HFF-Myc (cell line): ENCODE measurements at regions not wholly inside any gene's neighbourhood (a gene's known extent, or its start where the extent isn't known, plus 50 kb on each side); places are given as distances from the start of the nearest gene placed in this dataset.

Source experiments
- DNase-seq: peaks from one replicate; pipeline ENCODE4 v3.0.0-alpha.2; 2011; ENCODE audit warnings: low read depth; ENCODE audit errors: extremely low read depth
- H3K4me3 ChIP-seq: replicated peaks from 2 replicates; pipeline ENCODE4 v1.5.1; 2011; ENCODE audit warnings: low read depth, mild to moderate bottlenecking, control low read depth, low read length
- TF ChIP-seq, protein P1 (sequence below): IDR thresholded peaks from 2 replicates; pipeline ENCODE4 v1.5.1; 2012; ENCODE audit warnings: mild to moderate bottlenecking, low read depth, low read length, control low read depth; ENCODE audit errors: missing control alignments

DNA sequence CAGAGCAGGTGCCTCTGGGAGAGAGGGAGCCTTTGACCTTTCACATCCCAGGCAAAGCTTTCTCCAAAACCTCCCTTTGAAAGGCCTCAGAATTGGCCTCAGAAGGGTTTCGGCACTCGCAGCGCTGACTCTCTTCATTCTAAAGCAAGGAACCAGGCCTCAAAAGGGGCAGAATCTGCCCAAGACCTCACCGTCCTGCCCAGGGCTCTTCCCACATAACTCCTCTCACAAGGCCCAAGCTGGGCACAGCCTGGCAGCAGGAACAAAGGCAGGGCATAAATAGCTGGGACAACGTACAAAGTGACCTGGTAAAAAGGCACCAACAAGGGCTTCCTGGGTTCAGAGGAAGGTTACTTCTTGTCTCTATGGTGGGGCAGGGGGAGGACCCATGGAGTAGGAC is 166.3 kb upstream of the FSTL4 start:
- H3K4me3 ChIP-seq: no peak overlapping the region
- TF ChIP-seq, protein P1, sequence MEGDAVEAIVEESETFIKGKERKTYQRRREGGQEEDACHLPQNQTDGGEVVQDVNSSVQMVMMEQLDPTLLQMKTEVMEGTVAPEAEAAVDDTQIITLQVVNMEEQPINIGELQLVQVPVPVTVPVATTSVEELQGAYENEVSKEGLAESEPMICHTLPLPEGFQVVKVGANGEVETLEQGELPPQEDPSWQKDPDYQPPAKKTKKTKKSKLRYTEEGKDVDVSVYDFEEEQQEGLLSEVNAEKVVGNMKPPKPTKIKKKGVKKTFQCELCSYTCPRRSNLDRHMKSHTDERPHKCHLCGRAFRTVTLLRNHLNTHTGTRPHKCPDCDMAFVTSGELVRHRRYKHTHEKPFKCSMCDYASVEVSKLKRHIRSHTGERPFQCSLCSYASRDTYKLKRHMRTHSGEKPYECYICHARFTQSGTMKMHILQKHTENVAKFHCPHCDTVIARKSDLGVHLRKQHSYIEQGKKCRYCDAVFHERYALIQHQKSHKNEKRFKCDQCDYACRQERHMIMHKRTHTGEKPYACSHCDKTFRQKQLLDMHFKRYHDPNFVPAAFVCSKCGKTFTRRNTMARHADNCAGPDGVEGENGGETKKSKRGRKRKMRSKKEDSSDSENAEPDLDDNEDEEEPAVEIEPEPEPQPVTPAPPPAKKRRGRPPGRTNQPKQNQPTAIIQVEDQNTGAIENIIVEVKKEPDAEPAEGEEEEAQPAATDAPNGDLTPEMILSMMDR: no peak
- DNase-seq: no peak

DNA sequence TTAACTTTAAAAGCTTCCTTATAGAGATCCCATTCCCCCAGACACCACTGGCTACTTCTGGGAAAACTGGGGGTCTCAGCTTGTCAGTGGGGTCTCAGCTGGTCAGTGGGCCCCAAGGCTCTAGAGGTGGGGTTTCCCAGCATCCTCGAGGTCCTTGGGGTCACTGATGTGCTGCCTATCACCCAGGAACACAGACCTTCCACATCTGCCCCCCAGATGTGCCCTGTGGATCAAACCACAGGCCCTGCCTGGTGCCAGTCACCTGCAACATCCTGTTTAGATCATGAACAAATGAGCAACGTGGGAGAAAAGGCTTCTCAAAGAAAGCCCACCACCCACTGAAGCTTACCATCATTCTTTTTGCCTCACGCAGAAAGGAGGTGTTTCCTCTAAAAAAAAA is 165.6 kb upstream of the FSTL4 start:
- TF ChIP-seq, protein P1: no peak
- no peak overlapping the region for H3K4me3 ChIP-seq
- DNase-seq: no peak

DNA sequence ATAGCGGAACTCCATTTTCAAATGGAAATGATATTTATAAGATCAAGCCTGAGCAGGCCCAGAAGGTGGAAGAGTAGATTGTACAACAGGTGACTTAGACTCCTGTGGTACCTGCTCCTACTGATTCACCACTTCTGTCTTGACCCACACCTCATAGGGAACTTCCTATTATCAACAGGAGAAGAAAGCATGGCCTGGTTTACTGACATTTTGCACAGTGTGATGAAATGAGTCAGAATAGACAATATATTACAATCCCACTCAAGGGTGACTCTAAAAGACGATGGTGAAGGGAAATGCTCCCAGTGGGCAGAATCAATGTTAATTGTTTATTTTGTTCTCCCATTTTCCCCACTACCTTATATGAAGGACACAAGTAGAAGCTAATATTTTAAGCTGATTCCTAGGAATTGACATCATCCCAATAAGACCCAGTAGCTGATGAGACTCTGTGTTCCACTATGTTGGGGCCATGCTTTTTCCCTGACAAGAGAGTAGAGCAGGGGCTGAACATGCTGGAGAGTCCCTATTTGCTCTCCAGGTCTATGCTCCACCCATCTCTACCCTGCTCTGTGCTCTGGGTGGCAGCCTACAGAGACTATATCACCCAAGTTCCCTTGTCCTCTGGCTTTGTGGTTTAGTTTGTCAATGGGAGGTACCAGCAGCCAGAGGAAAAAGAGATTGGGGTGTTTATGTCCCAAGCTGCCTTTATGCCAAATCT is 163.4 kb upstream of the FSTL4 start:
- no peak for DNase-seq
- TF ChIP-seq, protein P1: no peak
- no peak overlapping the region for H3K4me3 ChIP-seq

DNA sequence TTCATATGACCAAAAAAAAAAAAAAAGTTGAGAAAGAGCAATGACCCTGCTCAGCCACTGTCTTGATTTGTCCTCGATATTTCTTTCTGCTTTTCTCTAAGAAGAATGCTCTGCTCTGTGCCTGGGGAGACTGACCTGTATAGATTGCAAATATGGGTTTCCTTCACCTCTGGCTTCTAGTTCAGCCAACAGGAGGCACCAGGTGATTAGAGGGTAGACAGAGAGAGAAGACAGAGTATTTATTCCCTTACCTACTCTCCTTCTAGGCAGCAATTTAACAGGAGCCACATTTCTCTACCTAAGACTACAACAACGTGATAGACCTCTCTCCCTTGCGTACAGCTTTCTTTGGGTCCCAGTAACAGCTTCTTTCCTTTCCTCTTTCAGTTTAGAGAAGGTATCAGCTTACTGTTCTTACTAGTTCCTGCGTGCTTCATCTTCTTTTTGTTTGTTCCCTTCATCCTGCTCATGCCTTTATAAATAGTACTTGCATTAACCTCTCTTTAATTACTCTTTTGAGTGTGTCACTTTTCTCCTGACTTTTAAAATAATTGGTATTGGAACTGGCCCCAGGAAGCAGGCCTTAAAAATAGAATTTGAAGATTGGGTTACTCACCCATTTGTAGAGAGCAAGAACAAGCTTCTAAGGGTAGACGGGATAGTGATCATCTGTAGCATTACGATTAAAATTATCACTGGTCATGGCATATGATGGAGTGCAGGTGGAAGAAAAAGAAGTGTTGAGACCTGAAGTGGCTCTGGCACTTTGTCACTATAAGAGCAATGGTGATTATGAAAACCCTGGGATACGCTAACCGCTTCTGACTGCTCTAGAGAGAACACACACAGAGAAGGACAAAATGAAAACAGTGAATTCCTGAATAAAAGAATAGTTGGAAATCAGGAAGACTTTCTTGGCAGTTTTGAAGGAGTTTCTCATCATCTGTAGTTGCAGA is 161.2 kb upstream of the FSTL4 start:
- H3K4me3 ChIP-seq: no peak overlapping the region
- no peak for DNase-seq
- TF ChIP-seq, protein P1: no peak

DNA sequence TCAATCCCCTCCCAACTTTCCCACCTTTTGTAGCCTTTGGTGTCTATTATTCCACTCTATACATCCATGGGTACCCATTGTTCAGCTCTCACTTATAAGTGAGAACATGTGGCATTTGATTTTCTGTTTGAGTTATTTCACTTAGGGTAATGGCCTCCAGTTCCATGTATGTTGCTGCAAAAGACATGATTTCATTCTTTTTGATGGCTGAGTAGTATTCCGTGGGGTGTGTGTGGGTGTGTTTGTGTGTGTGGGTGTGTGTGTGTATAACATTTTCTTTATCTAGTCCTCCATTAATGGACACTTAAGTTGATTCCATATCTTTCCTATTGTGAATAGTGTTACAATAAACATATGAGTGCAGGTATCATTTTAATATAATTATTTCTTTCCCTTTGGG is 157.5 kb upstream of the FSTL4 start:
- DNase-seq: no peak
- H3K4me3 ChIP-seq: no peak overlapping the region
- TF ChIP-seq, protein P1: no peak

DNA sequence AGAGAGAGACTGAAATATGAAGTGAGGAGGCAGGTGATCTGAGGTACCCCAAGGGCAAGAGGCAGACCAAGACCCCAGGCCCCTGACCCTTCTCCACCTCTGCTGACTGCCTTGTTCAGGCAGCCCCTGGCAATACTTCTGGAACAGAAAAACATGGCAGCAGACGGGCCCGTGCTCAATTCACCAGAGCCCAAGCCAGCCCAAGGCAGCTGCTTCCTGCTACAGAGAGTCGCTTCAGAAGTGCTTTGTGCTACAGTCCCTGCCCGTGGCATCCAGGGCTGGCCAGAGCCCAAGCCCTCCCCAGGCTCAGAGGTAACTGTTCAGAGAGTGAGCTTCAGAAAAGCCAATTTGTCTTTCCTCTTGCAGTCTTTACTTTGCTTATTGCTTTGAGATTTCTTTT is 151.4 kb upstream of the FSTL4 start:
- TF ChIP-seq, protein P1: no peak
- DNase-seq: no peak
- H3K4me3 ChIP-seq: no peak overlapping the region
